Neural cell (in vitro differentiated cells): ENCODE measurements at regions not wholly inside any gene's neighbourhood (a gene's known extent, or its start where the extent isn't known, plus 50 kb on each side); places are given as distances from the start of the nearest gene placed in this dataset.

ENCODE experiments used
- CTCF ChIP-seq: fragments of 450-650 bp; IDR thresholded peaks from 2 replicates; pipeline ENCODE4 v1.5.1; 2014; ENCODE audit warnings: antibody characterized with exemption, mild to moderate bottlenecking, moderate library complexity; ENCODE audit not compliant: poor library complexity, severe bottlenecking
- EP300 ChIP-seq: fragments of 450-650 bp; conservative IDR thresholded peaks from 2 replicates; pipeline ENCODE4 v1.6.1; 2014; ENCODE audit warnings: antibody characterized with exemption, mild to moderate bottlenecking, moderate library complexity; ENCODE audit not compliant: poor library complexity, severe bottlenecking
- RAD21 ChIP-seq: fragments of 450-650 bp; conservative IDR thresholded peaks from 2 replicates; pipeline ENCODE4 v1.6.1; 2014; ENCODE audit warnings: antibody characterized with exemption, mild to moderate bottlenecking, moderate library complexity

GRCh38 chr18:53800171-53800570 is 424.3 kb downstream of the MBD2 start:
- TF ChIP-seq EP300 (no peak), RAD21 (no peak), CTCF (no peak)
